SHP77 treated with DMSO at 0.1 percent for 48 hours (cell line): ENCODE measurements at regions not wholly inside any gene's neighbourhood (a gene's known extent, or its start where the extent isn't known, plus 50 kb on each side); places are given as distances from the start of the nearest gene placed in this dataset.
"Not testable (repeated sequence)": the region's sequence is repeated elsewhere in the genome, so short reads cannot be mapped to it uniquely, and the experiment has no call there.

ENCODE experiments used
- DNase-seq: peaks from one replicate; lab custom pipeline; 2025; lab: John Stamatoyannopoulos, UW

- DNase-seq, result no peak
Observed at GRCh38 chr15:31433091-31433490, 106.5 kb downstream of the KLF13 start.

GRCh38 chr15:31433574-31433973 is 106.9 kb downstream of the KLF13 start:
- DNase-seq, result no peak

GRCh38 chr15:31434275-31434587 is 107.6 kb downstream of the KLF13 start:
- DNase-seq, result no peak

- no peak for DNase-seq
Observed at GRCh38 chr15:31434588-31435260, 108.1 kb downstream of the KLF13 start.

GRCh38 chr15:31435261-31435911 is 108.8 kb downstream of the KLF13 start:
- DNase-seq, result peak; percentile 75

- no peak for DNase-seq
Observed at GRCh38 chr15:31435912-31436628, 109.4 kb downstream of the KLF13 start.

GRCh38 chr15:31437686-31438085 is 111.1 kb downstream of the KLF13 start:
- no peak for DNase-seq

GRCh38 chr15:31438601-31439265 is 112.1 kb downstream of the KLF13 start:
- no peak for DNase-seq

GRCh38 chr15:31439328-31439727 is 112.7 kb downstream of the KLF13 start:
- no peak for DNase-seq

- DNase-seq, result not testable (repeated sequence)
Observed at GRCh38 chr15:31440216-31440615, 113.6 kb downstream of the KLF13 start.

- no peak for DNase-seq
Observed at GRCh38 chr15:31440754-31441311, 114.2 kb downstream of the KLF13 start.

- DNase-seq, result no peak
Observed at GRCh38 chr15:31442226-31442625, 115.6 kb downstream of the KLF13 start.

- peak; percentile 14 for DNase-seq
Observed at GRCh38 chr15:31442699-31443111, 116.1 kb downstream of the KLF13 start.

GRCh38 chr15:31444844-31445243 is 118.2 kb downstream of the KLF13 start:
- DNase-seq, result no peak

- no peak for DNase-seq
Observed at GRCh38 chr15:31446546-31446945, 119.9 kb downstream of the KLF13 start.

GRCh38 chr15:31447931-31448634 is 121.4 kb downstream of the KLF13 start:
- no peak for DNase-seq

- no peak for DNase-seq
Observed at GRCh38 chr15:31448635-31448979, 122.0 kb downstream of the KLF13 start.

- no peak for DNase-seq
Observed at GRCh38 chr15:31452595-31453557, 126.2 kb downstream of the KLF13 start.

- no peak for DNase-seq
Observed at GRCh38 chr15:31453558-31454318, 127.1 kb downstream of the KLF13 start.

- DNase-seq, result no peak
Observed at GRCh38 chr15:31455499-31455898, 128.9 kb downstream of the KLF13 start.
